Ascending aorta (tissue), 2 donors: ENCODE measurements at regions not wholly inside any gene's neighbourhood (a gene's known extent, or its start where the extent isn't known, plus 50 kb on each side); places are given as distances from the start of the nearest gene placed in this dataset.

Experiments used
- DNase-seq, 2 donors: peaks; one replicate each; pipeline ENCODE4 v3.0.0-alpha.2; 2019; ENCODE audit warnings: low spot score in 2 of 2
- H3K27ac ChIP-seq, 2 donors: fragments of 200-600 bp; sonication (generic); one replicate each; pipeline ENCODE4 v1.5.1; 2016 to 2017; ENCODE audit warnings: mild to moderate bottlenecking in 1 of 2
- H3K27me3 ChIP-seq: fragments of 200-600 bp; sonication (generic); one replicate; pipeline ENCODE4 v1.5.1; 2017
- H3K36me3 ChIP-seq, 2 donors: fragments of 200-600 bp; sonication (generic); one replicate each; pipeline ENCODE4 v1.5.1; 2016
- H3K4me1 ChIP-seq, 2 donors: fragments of 200-600 bp; sonication (generic); one replicate each; pipeline ENCODE4 v1.5.1; 2016 to 2017; ENCODE audit warnings: mild to moderate bottlenecking in 1 of 2
- H3K4me3 ChIP-seq, 2 donors: fragments of 200-600 bp; sonication (generic); one replicate each; pipeline ENCODE4 v1.5.1; 2016 to 2017; ENCODE audit warnings: mild to moderate bottlenecking in 1 of 2
- H3K9me3 ChIP-seq, 2 donors: fragments of 200-600 bp; sonication (generic); one replicate each; pipeline ENCODE4 v1.5.1; 2016
- intact Hi-C: fragments of 100-400 bp; cut with DNase I; formaldehyde crosslinking; loops from one replicate; pipeline ENCODE4 v1.15.1; 2023
- TF ChIP-seq, protein P1 (sequence below), 3 experiments: fragments of 200-600 bp in 2 of 3; fragments of 450-650 bp in 1 of 3; sonication (generic) in 2 of 3; IDR thresholded peaks; one replicate each; pipeline ENCODE4 v1.5.1; 2016 to 2019; ENCODE audit warnings: antibody characterized with exemption in 3 of 3, mild to moderate bottlenecking in 1 of 3, moderate library complexity in 1 of 3

DNA sequence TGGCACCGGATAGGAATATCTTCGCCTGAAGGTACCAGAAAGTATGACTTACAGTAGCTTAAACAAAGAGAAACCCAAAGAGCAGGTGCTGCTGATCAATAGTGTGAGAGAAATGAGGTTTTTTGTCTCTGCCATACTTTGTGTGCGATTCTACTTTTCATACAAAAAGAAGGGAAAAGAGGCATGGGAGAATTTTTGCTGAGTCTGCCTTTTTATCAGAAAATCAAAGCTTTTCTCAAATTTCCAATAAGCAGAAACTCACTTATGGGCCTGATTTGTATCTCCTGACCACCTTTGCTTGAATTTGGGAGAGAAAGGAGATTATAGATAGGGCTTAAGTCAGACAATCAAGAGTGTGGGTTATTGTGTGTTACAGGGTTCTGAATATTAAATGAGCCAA is 65.5 kb upstream of the TAF11L2 start:
- TF ChIP-seq, protein P1, sequence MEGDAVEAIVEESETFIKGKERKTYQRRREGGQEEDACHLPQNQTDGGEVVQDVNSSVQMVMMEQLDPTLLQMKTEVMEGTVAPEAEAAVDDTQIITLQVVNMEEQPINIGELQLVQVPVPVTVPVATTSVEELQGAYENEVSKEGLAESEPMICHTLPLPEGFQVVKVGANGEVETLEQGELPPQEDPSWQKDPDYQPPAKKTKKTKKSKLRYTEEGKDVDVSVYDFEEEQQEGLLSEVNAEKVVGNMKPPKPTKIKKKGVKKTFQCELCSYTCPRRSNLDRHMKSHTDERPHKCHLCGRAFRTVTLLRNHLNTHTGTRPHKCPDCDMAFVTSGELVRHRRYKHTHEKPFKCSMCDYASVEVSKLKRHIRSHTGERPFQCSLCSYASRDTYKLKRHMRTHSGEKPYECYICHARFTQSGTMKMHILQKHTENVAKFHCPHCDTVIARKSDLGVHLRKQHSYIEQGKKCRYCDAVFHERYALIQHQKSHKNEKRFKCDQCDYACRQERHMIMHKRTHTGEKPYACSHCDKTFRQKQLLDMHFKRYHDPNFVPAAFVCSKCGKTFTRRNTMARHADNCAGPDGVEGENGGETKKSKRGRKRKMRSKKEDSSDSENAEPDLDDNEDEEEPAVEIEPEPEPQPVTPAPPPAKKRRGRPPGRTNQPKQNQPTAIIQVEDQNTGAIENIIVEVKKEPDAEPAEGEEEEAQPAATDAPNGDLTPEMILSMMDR (IDR thresholded peaks at IDR 0.05): no peak
- Histone ChIP-seq H3K4me3 (no peak overlapping the region), H3K27ac (no peak overlapping the region), H3K36me3 (no peaks in the 10 kb centered on the region), H3K27me3 (no peaks in the 10 kb centered on the region), H3K4me1 (no peaks in the 10 kb centered on the region), H3K9me3 (no peaks in the 10 kb centered on the region)
- intact Hi-C loops: no loop called here
- no peak for DNase-seq

DNA sequence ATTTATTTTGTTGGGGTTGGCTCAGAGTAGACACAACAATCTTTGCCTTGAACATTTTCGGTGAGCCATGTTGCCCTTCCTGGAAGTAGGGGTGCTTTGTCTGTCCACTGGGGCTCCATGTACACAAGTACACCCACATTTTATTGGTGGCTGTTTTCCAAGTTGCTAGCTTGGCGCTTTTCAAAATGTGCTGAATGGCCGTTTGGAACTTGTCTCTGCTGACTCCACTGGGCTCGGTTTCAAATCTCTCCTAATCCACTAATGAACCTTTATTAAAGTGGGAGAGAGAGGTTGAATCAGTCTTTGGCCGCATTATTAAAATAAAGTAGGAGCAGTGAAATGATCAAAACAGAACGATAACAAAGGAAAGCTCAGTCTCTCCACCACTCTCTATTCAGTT is 64.6 kb upstream of the TAF11L2 start:
- TF ChIP-seq, protein P1 (IDR thresholded peaks at IDR 0.05): no peak
- no peaks in the 10 kb centered on the region for H3K9me3 ChIP-seq
- H3K27ac ChIP-seq: no peak overlapping the region
- DNase-seq: no peak
- no peak overlapping the region for H3K4me3 ChIP-seq
- no peaks in the 10 kb centered on the region for H3K36me3 ChIP-seq
- H3K27me3 ChIP-seq: no peaks in the 10 kb centered on the region
- intact Hi-C loops: no loop called here
- no peaks in the 10 kb centered on the region for H3K4me1 ChIP-seq

DNA sequence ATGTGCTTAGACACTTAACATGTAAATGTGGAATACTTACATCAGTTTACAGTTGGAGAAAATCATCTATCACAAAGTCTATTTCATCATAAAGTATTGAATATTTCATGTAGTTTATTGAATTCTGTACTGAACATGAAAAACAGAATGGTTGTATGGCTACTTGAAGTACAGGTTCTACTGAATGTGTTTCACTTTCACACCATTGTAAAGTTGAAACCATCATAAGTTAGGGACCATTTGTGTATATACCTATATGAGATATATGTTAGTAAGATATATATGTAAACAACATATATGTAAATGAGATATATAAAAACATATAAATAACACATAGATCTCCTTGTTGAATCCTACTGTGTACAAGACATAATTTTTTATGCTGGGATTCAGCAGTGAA is 63.0 kb upstream of the TAF11L2 start:
- H3K4me3 ChIP-seq: no peak overlapping the region
- DNase-seq: no peak
- TF ChIP-seq, protein P1 (IDR thresholded peaks at IDR 0.05): no peak
- H3K9me3 ChIP-seq: peaks cover 0 to 4% of the 10 kb centered on the region in 2 donors
- no peaks in the 10 kb centered on the region for H3K27me3 ChIP-seq
- no peak overlapping the region for H3K27ac ChIP-seq
- intact Hi-C loops: no loop called here
- no peaks in the 10 kb centered on the region for H3K36me3 ChIP-seq
- no peaks in the 10 kb centered on the region for H3K4me1 ChIP-seq

DNA sequence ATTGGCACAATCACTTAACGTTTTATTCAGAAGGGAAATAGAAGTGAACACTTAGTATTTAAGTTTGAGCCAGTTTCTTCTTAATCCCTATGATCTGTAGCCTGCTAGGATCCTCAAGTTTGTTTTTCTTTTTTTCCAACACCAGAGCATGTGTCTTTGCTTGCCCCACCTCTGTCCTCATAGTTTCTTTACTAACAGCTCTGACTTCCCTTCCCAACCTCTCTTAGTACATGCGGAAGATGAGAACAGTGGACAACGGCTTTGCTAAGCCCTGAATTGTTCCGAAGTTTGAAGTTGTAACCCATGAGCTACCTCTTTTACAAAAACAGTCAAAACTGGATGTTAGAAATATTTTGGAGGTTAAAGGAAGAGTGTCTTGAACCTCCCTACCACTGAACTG is 61.7 kb upstream of the TAF11L2 start:
- Histone ChIP-seq H3K4me1 (no peaks in the 10 kb centered on the region), H3K36me3 (no peaks in the 10 kb centered on the region), H3K27ac (no peak overlapping the region), H3K4me3 (peak overlapping the region; percentile 33 to 34), H3K9me3 (peaks cover 0 to 9% of the 10 kb centered on the region in 2 donors), H3K27me3 (no peaks in the 10 kb centered on the region)
- no peak for DNase-seq
- TF ChIP-seq, protein P1 (IDR thresholded peaks at IDR 0.05): no peak
- intact Hi-C loops: no loop called here

DNA sequence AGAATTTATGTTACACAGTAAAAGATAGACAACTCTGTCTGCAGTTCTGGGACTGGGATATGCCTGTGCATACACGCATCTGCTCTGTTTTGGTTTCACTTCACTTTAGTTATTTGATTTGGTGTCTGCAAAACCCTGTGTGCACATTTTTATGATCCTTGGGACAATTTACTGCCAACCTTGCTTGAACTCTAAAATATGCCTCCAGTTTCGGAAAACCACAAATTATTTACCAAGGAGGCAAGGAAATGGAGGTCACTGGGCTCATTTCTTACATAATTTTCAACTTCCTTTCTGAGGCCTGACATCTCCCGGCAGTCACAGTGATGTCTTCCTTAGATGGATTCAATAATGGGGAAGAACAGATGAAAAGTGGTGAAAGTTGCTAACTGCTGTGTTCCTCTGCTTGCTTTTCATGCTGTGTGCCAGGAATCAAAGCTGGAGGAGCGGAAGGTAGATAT is 61.2 kb upstream of the TAF11L2 start:
- no peak overlapping the region for H3K27ac ChIP-seq
- peak overlapping the region; percentile 33 to 34 for H3K4me3 ChIP-seq
- H3K9me3 ChIP-seq: peaks cover 0 to 9% of the 10 kb centered on the region in 2 donors
- DNase-seq: no peak
- intact Hi-C loops: no loop called here
- no peaks in the 10 kb centered on the region for H3K27me3 ChIP-seq
- TF ChIP-seq, protein P1 (IDR thresholded peaks at IDR 0.05): no peak
- H3K36me3 ChIP-seq: no peaks in the 10 kb centered on the region
- H3K4me1 ChIP-seq: no peaks in the 10 kb centered on the region

DNA sequence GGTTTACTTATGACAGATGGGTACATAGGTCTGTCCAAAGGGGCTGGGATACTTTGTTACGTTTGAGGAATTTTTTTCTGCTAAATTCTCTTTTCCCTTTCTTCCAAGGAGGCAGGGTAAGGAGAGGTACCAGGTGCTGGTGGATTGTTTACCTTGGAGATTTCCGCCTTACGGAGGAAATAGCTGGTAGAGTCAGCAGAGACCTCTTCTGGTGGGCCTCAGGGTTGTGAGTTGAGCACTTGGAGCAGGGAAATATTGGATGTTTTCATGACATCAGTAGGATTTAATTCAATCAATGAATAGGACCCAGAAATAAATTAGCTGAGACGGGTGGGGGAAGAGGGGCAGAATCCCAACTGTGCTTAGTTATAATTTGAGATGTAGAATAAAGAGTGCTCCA is 60.0 kb upstream of the TAF11L2 start:
- Histone ChIP-seq H3K36me3 (no peaks in the 10 kb centered on the region), H3K27me3 (no peaks in the 10 kb centered on the region), H3K4me1 (no peaks in the 10 kb centered on the region), H3K9me3 (peaks cover 0 to 9% of the 10 kb centered on the region in 2 donors), H3K27ac (no peak overlapping the region), H3K4me3 (no peak overlapping the region)
- TF ChIP-seq, protein P1 (IDR thresholded peaks at IDR 0.05): no peak
- no peak for DNase-seq
- intact Hi-C loops: no loop called here
